Caco-2 (cell line): ENCODE measurements at regions not wholly inside any gene's neighbourhood (a gene's known extent, or its start where the extent isn't known, plus 50 kb on each side); places are given as distances from the start of the nearest gene placed in this dataset.

Experiments used
- BruUV-seq: library from RNA; stranded (reverse); fragments of 400-500 nt; replicated peaks from 2 replicates; lab custom pipeline; 2021; lab: Mats Ljungman, UMichigan
- CTCF ChIA-PET: fragments of 300-600 bp; sonication (Branson Sonifier 250); formaldehyde crosslinking; loops from one replicate; lab custom pipeline; 2022; ENCODE audit warnings: antibody characterized with exemption; lab: Charles Lee
- POLR2A ChIA-PET: fragments of 300-600 bp; sonication (Branson Sonifier 250); formaldehyde crosslinking; loops from one replicate; lab custom pipeline; 2022; ENCODE audit warnings: antibody characterized with exemption; lab: Charles Lee
- DNase-seq, 2 experiments: peaks; one replicate each; pipeline versions ENCODE4 v3.0.0 to v3.0.0-alpha.2; 2020 to 2022
- H3K27me3 ChIP-seq: replicated peaks from 2 replicates; pipeline ENCODE4 v1.6.0; 2011; ENCODE audit warnings: low read length; ENCODE audit not compliant: control insufficient read depth, insufficient read depth
- H3K36me3 ChIP-seq: 2 replicates; pipeline ENCODE4 v1.5.1; 2011; ENCODE audit warnings: low read length; ENCODE audit not compliant: control insufficient read depth, insufficient read depth
- H3K4me1 ChIP-seq: fragments of 250-450 bp; sonication (Bioruptor Pico); 2 replicates; pipeline ENCODE4 v1.5.1; 2020; ENCODE audit warnings: mild to moderate bottlenecking
- H3K4me3 ChIP-seq: 2 replicates; pipeline ENCODE4 v1.5.1; 2011; ENCODE audit warnings: low read depth, mild to moderate bottlenecking, control low read depth, low read length
- H3K9me3 ChIP-seq: fragments of 250-450 bp; sonication (Bioruptor Pico); 2 replicates; pipeline ENCODE4 v1.5.1; 2020; ENCODE audit warnings: mild to moderate bottlenecking, moderate library complexity
- H3K27ac Mint-ChIP-seq: one replicate; pipeline ENCODE4 v1.8.0; 2022; ENCODE audit warnings: mixed read lengths; ENCODE audit not compliant: unreplicated experiment
- H3K27me3 Mint-ChIP-seq: one replicate; pipeline ENCODE4 v1.8.0; 2022; ENCODE audit warnings: mixed read lengths; ENCODE audit not compliant: insufficient read depth, unreplicated experiment
- H3K36me3 Mint-ChIP-seq: one replicate; pipeline ENCODE4 v1.8.0; 2022; ENCODE audit warnings: mild to moderate bottlenecking, mixed read lengths; ENCODE audit not compliant: insufficient read depth, unreplicated experiment
- H3K4me1 Mint-ChIP-seq: one replicate; pipeline ENCODE4 v1.8.0; 2022; ENCODE audit warnings: low read depth, mixed read lengths; ENCODE audit not compliant: unreplicated experiment
- H3K4me3 Mint-ChIP-seq: one replicate; pipeline ENCODE4 v1.8.0; 2022; ENCODE audit warnings: mild to moderate bottlenecking, moderate library complexity, mixed read lengths; ENCODE audit not compliant: unreplicated experiment
- H3K9me3 Mint-ChIP-seq: one replicate; pipeline ENCODE4 v1.8.0; 2022; ENCODE audit warnings: mixed read lengths; ENCODE audit not compliant: unreplicated experiment
- CTCF ChIP-seq, 2 experiments: fragments of 200-600 bp in 1 of 2; IDR thresholded peaks; 1 replicate in 1 of 2; 2 replicates in 1 of 2; pipeline versions ENCODE4 v1.5.1 to v1.8.0; 2011 to 2022; ENCODE audit warnings: antibody characterized with exemption in 1 of 2, control low read depth in 1 of 2, inconsistent platforms in 1 of 2, low read depth in 1 of 2, low read length in 1 of 2, mild to moderate bottlenecking in 1 of 2, moderate library complexity in 1 of 2; ENCODE audit not compliant: insufficient read depth in 1 of 2, severe bottlenecking in 1 of 2, unreplicated experiment in 1 of 2
- intact Hi-C: fragments of 100-400 bp; cut with micrococcal nuclease; formaldehyde crosslinking; loops from one replicate; pipeline ENCODE4 v1.10.0; 2022; ENCODE audit not compliant: unreplicated experiment

- no peaks in the 10 kb centered on the region for H3K4me1 Mint-ChIP-seq
- peaks cover 7% of the 10 kb centered on the region; the same call in 1 of the 2 replicates for H3K9me3 ChIP-seq
- peaks cover 9% of the 10 kb centered on the region; the same call in 1 of the 2 replicates for H3K4me1 ChIP-seq
- H3K27me3 ChIP-seq = no peaks in the 10 kb centered on the region
- ChIA-PET POLR2A (no interaction called here), CTCF (interaction anchor here (0.6 to 1.7 kb wide), 3 partner anchors 27 to 341 kb away, joined by 8 to 12 read pairs (median 10); no protein-coding TSS in a partner anchor)
- no peak for TF ChIP-seq CTCF (IDR thresholded peaks at IDR 0.05; ENCODE audit: insufficient read depth in 1 of 2, low read depth in 1 of 2, low read length in 1 of 2, severe bottlenecking in 1 of 2, unreplicated experiment in 1 of 2)
- no TSS peak for BruUV-seq
- H3K4me3 ChIP-seq = no peak overlapping the region
- H3K4me3 Mint-ChIP-seq = no peak overlapping the region
- H3K27ac Mint-ChIP-seq = no peak overlapping the region
- H3K27me3 Mint-ChIP-seq = peaks cover 3% of the 10 kb centered on the region
- peaks cover 28% of the 10 kb centered on the region for H3K9me3 Mint-ChIP-seq
- no peak for DNase-seq
- H3K36me3 Mint-ChIP-seq = no peaks in the 10 kb centered on the region
- H3K36me3 ChIP-seq = no peaks in the 10 kb centered on the region
- intact Hi-C loops = no loop called here
Measured at GRCh38 chr5:38782180-38782835, 63.5 kb upstream of the OSMR start.

- Mint-ChIP-seq H3K36me3 (no peaks in the 10 kb centered on the region), H3K27me3 (no peaks in the 10 kb centered on the region), H3K9me3 (peaks cover 36% of the 10 kb centered on the region), H3K4me1 (no peaks in the 10 kb centered on the region), H3K27ac (no peak overlapping the region), H3K4me3 (no peak overlapping the region)
- no peak for TF ChIP-seq CTCF (IDR thresholded peaks at IDR 0.05; ENCODE audit: insufficient read depth in 1 of 2, low read depth in 1 of 2, low read length in 1 of 2, severe bottlenecking in 1 of 2, unreplicated experiment in 1 of 2)
- H3K27me3 ChIP-seq = no peaks in the 10 kb centered on the region
- intact Hi-C loops = no loop called here
- no peak overlapping the region for H3K4me3 ChIP-seq
- H3K36me3 ChIP-seq = no peaks in the 10 kb centered on the region
- peaks cover 7% of the 10 kb centered on the region; the same call in 1 of the 2 replicates for H3K9me3 ChIP-seq
- peaks cover 9% of the 10 kb centered on the region; the same call in 1 of the 2 replicates for H3K4me1 ChIP-seq
- DNase-seq = peak in 1 of 2 experiments; percentile 6
- ChIA-PET CTCF (interaction anchor here (0.6 to 1.7 kb wide), 3 partner anchors 27 to 342 kb away, joined by 8 to 12 read pairs (median 10); no protein-coding TSS in a partner anchor), POLR2A (no interaction called here)
- BruUV-seq = no TSS peak
Measured at GRCh38 chr5:38783011-38783561, 62.7 kb upstream of the OSMR start.

GRCh38 chr5:38789134-38789533 is 56.7 kb upstream of the OSMR start:
- ChIA-PET CTCF (no interaction called here), POLR2A (no interaction called here)
- H3K27me3 ChIP-seq = no peaks in the 10 kb centered on the region
- peaks cover 7% of the 10 kb centered on the region; the same call in 1 of the 2 replicates for H3K9me3 ChIP-seq
- BruUV-seq = no TSS peak
- no peaks in the 10 kb centered on the region for H3K36me3 ChIP-seq
- no peak overlapping the region for H3K4me3 ChIP-seq
- no peaks in the 10 kb centered on the region for H3K4me1 Mint-ChIP-seq
- peaks cover 2% of the 10 kb centered on the region for H3K27me3 Mint-ChIP-seq
- DNase-seq = no peak
- no peaks in the 10 kb centered on the region for H3K36me3 Mint-ChIP-seq
- H3K4me1 ChIP-seq = no peaks in the 10 kb centered on the region
- no peak for TF ChIP-seq CTCF (IDR thresholded peaks at IDR 0.05; ENCODE audit: insufficient read depth in 1 of 2, low read depth in 1 of 2, low read length in 1 of 2, severe bottlenecking in 1 of 2, unreplicated experiment in 1 of 2)
- intact Hi-C loops = no loop called here
- H3K9me3 Mint-ChIP-seq = peaks cover 29% of the 10 kb centered on the region
- no peak overlapping the region for H3K4me3 Mint-ChIP-seq
- no peak overlapping the region for H3K27ac Mint-ChIP-seq
